ENCODE measurements at regions not wholly inside any gene's neighbourhood (a gene's known extent, or its start where the extent isn't known, plus 50 kb on each side); places are given as distances from the start of the nearest gene placed in this dataset.

GRCh38 chr13:60642552-60642951 lies 245.5 kb downstream of the TDRD3 start:
- no peak for TF ChIP-seq CTCF (IDR thresholded peaks at IDR 0.05; ENCODE audit: extremely low read depth, missing control alignments)
- DNase-seq (ENCODE audit: low spot score): no peak

- TF ChIP-seq CTCF (IDR thresholded peaks at IDR 0.05; ENCODE audit: extremely low read depth, missing control alignments): no peak
- DNase-seq (ENCODE audit: low spot score): no peak
Observed at GRCh38 chr13:60629158-60629557, 232.1 kb downstream of the TDRD3 start.

GRCh38 chr13:60627071-60627686 lies 230.2 kb downstream of the TDRD3 start:
- peak; percentile 22 for DNase-seq (ENCODE audit: low spot score)
- peak; percentile 42 for TF ChIP-seq CTCF (IDR thresholded peaks at IDR 0.05; ENCODE audit: extremely low read depth, missing control alignments)
